H9 (cell line): ENCODE measurements at regions not wholly inside any gene's neighbourhood (a gene's known extent, or its start where the extent isn't known, plus 50 kb on each side); places are given as distances from the start of the nearest gene placed in this dataset.

Source experiments
- DNase-seq: peaks from one replicate; pipeline ENCODE4 v3.0.0-alpha.2; 2017
- H2AFZ ChIP-seq: one replicate; pipeline ENCODE4 v1.6.1; 2013; ENCODE audit warnings: mild to moderate bottlenecking, low read length, control low read depth, moderate library complexity
- H2AK5ac ChIP-seq: 2 replicates; pipeline ENCODE4 v1.6.1; 2013; ENCODE audit warnings: low read length, control low read depth, mixed read lengths; ENCODE audit not compliant: insufficient read length
- H2BK120ac ChIP-seq: one replicate; pipeline ENCODE4 v1.6.1; 2013; ENCODE audit warnings: low read depth, mild to moderate bottlenecking, low read length, control low read depth, inconsistent platforms; ENCODE audit not compliant: poor library complexity, severe bottlenecking
- H2BK12ac ChIP-seq: 2 replicates; pipeline ENCODE4 v1.6.1; 2013; ENCODE audit warnings: low read length, control low read depth, mixed read lengths, low read depth; ENCODE audit not compliant: insufficient read length
- H2BK15ac ChIP-seq: 2 replicates; pipeline ENCODE4 v1.6.1; 2013; ENCODE audit warnings: low read depth, low read length, control low read depth
- H2BK20ac ChIP-seq: one replicate; pipeline ENCODE4 v1.6.1; 2013; ENCODE audit warnings: low read depth, mild to moderate bottlenecking, low read length, control low read depth, inconsistent platforms; ENCODE audit not compliant: poor library complexity, severe bottlenecking
- H2BK5ac ChIP-seq: 2 replicates; pipeline ENCODE4 v1.6.1; 2013; ENCODE audit warnings: low read length, control low read depth, mixed read lengths; ENCODE audit not compliant: insufficient read length
- H3K14ac ChIP-seq: 2 replicates; pipeline ENCODE4 v1.6.1; 2013; ENCODE audit warnings: low read length, control low read depth; ENCODE audit not compliant: insufficient read depth
- H3K18ac ChIP-seq: 2 replicates; pipeline ENCODE4 v1.6.1; 2013; ENCODE audit warnings: low read depth, mild to moderate bottlenecking, mixed read lengths, low read length, control low read depth; ENCODE audit not compliant: insufficient read length
- H3K23ac ChIP-seq: 2 replicates; pipeline ENCODE4 v1.6.1; 2013; ENCODE audit warnings: low read length, control low read depth, mixed read lengths, low read depth; ENCODE audit not compliant: insufficient read length
- H3K23me2 ChIP-seq: 2 replicates; pipeline ENCODE4 v1.6.1; 2013; ENCODE audit warnings: low read depth, mild to moderate bottlenecking, mixed read lengths, low read length, control low read depth; ENCODE audit not compliant: insufficient read length, poor library complexity, severe bottlenecking
- H3K27ac ChIP-seq: 2 replicates; pipeline ENCODE4 v1.5.1; 2013; ENCODE audit warnings: low read length, control low read depth, mixed read lengths, low read depth; ENCODE audit not compliant: insufficient read length
- H3K27me3 ChIP-seq: 2 replicates; pipeline ENCODE4 v1.6.1; 2013; ENCODE audit warnings: low read length, control low read depth, inconsistent platforms; ENCODE audit not compliant: insufficient read depth
- H3K4ac ChIP-seq: 2 replicates; pipeline ENCODE4 v1.6.1; 2013; ENCODE audit warnings: low read depth, mild to moderate bottlenecking, control low read depth, inconsistent platforms, low read length, moderate library complexity
- H3K4me1 ChIP-seq: 2 replicates; pipeline ENCODE4 v1.6.1; 2013; ENCODE audit warnings: low read length, control low read depth, inconsistent platforms; ENCODE audit not compliant: insufficient read depth
- H3K4me2 ChIP-seq: 2 replicates; pipeline ENCODE4 v1.6.1; 2013; ENCODE audit warnings: low read length, control low read depth, mixed read lengths; ENCODE audit not compliant: insufficient read length, insufficient read depth
- H3K56ac ChIP-seq: 2 replicates; pipeline ENCODE4 v1.6.1; 2013; ENCODE audit warnings: low read depth, mild to moderate bottlenecking, mixed read lengths, low read length, control low read depth; ENCODE audit not compliant: insufficient read length
- H3K79me1 ChIP-seq: 2 replicates; pipeline ENCODE4 v1.6.1; 2013; ENCODE audit warnings: low read depth, mild to moderate bottlenecking, moderate library complexity, low read length, control low read depth, inconsistent platforms; ENCODE audit not compliant: insufficient read depth, poor library complexity, severe bottlenecking
- H3K79me2 ChIP-seq: 2 replicates; pipeline ENCODE4 v1.6.1; 2013; ENCODE audit warnings: low read length, control low read depth, inconsistent platforms; ENCODE audit not compliant: insufficient read depth
- H3K9ac ChIP-seq: 2 replicates; pipeline ENCODE4 v1.6.1; 2013; ENCODE audit warnings: low read length, control low read depth, mixed read lengths; ENCODE audit not compliant: insufficient read length; ENCODE audit errors: extremely low read depth
- H3K9me3 ChIP-seq: one replicate; pipeline ENCODE4 v1.6.1; 2013; ENCODE audit warnings: low read depth, low read length, inconsistent platforms; ENCODE audit not compliant: control insufficient read depth
- H3T11ph ChIP-seq: one replicate; pipeline ENCODE4 v1.6.1; 2013; ENCODE audit warnings: mild to moderate bottlenecking, low read length, control low read depth, inconsistent platforms
- H4K20me1 ChIP-seq: one replicate; pipeline ENCODE4 v1.6.1; 2013; ENCODE audit not compliant: control insufficient read depth, insufficient read length, insufficient read depth
- H4K5ac ChIP-seq: 2 replicates; pipeline ENCODE4 v1.6.1; 2013; ENCODE audit warnings: low read depth, mild to moderate bottlenecking, mixed read lengths, low read length, control low read depth; ENCODE audit not compliant: insufficient read length
- H4K8ac ChIP-seq: replicated peaks from 2 replicates; pipeline ENCODE4 v1.6.1; 2013; ENCODE audit warnings: low read length, control low read depth, mixed read lengths, low read depth; ENCODE audit not compliant: insufficient read length
- H4K91ac ChIP-seq: 2 replicates; pipeline ENCODE4 v1.6.1; 2013; ENCODE audit warnings: low read depth, mild to moderate bottlenecking, moderate library complexity, mixed read lengths, low read length, control low read depth; ENCODE audit not compliant: insufficient read length
- H3K27ac Mint-ChIP-seq, 3 experiments: 2 replicates in 2 of 3; 3 replicates in 1 of 3; pipeline ENCODE4 v1.8.0; 2020 to 2021; ENCODE audit warnings: mixed read lengths in 3 of 3, mild to moderate bottlenecking in 1 of 3, moderate library complexity in 1 of 3
- H3K27me3 Mint-ChIP-seq: 2 replicates; pipeline ENCODE4 v1.8.0; 2021; ENCODE audit warnings: low read depth, mild to moderate bottlenecking, moderate library complexity, mixed read lengths
- H3K36me3 Mint-ChIP-seq, 3 experiments: 2 replicates in 2 of 3; 3 replicates in 1 of 3; pipeline ENCODE4 v1.8.0; 2020 to 2021; ENCODE audit warnings: low read depth in 3 of 3, mixed read lengths in 3 of 3; ENCODE audit not compliant: insufficient read depth in 1 of 3
- H3K4me1 Mint-ChIP-seq, 2 experiments: 2 replicates each; pipeline ENCODE4 v1.8.0; 2020; ENCODE audit warnings: mixed read lengths in 2 of 2
- H3K4me3 Mint-ChIP-seq, 2 experiments: 2 replicates in 1 of 2; 3 replicates in 1 of 2; pipeline ENCODE4 v1.8.0; 2020 to 2021; ENCODE audit warnings: mild to moderate bottlenecking in 2 of 2, mixed read lengths in 2 of 2, moderate library complexity in 1 of 2
- H3K9me3 Mint-ChIP-seq, 2 experiments: 2 replicates in 1 of 2; 3 replicates in 1 of 2; pipeline ENCODE4 v1.8.0; 2020; ENCODE audit warnings: mild to moderate bottlenecking in 2 of 2, mixed read lengths in 2 of 2, moderate library complexity in 1 of 2
- CTCF ChIP-seq: fragments of 200-600 bp; sonication (generic); conservative IDR thresholded peaks from 3 replicates; pipeline ENCODE4 v1.8.0; 2021; ENCODE audit warnings: antibody characterized with exemption, mild to moderate bottlenecking
- WGBS: extraction: QIAGEN DNeasy Blood & Tissue Kit; methylation state at CpG from one replicate; pipeline ENCODE4 v1.1.7; 2013; ENCODE audit warnings: missing lambda C conversion rate, low lambda C conversion rate, mixed read lengths; ENCODE audit not compliant: insufficient read length; ENCODE audit errors: extremely low coverage; 5-methylcytosine and 5-hydroxymethylcytosine counted together

GRCh38 chr10:29007370-29007747 is 281.5 kb upstream of the LYZL1 start:
- Histone ChIP-seq H3K9me3 (no peaks in the 10 kb centered on the region), H4K20me1 (no peaks in the 10 kb centered on the region), H3K9ac (no peak overlapping the region), H3K4me2 (no peak overlapping the region), H3K4ac (no peak overlapping the region), H3K23me2 (no peaks in the 10 kb centered on the region), H2BK15ac (no peak overlapping the region), H2BK12ac (no peak overlapping the region), H2AK5ac (no peak overlapping the region), H3K27ac (no peak overlapping the region), H2BK20ac (no peak overlapping the region), H3K27me3 (no peaks in the 10 kb centered on the region), H4K8ac (no peak overlapping the region), H3T11ph (no peak overlapping the region), H4K91ac (no peak overlapping the region), H3K14ac (no peak overlapping the region), H3K4me1 (peaks cover 2% of the 10 kb centered on the region; the same call in 1 of the 2 replicates), H3K79me2 (no peaks in the 10 kb centered on the region), H4K5ac (no peak overlapping the region), H3K79me1 (no peaks in the 10 kb centered on the region), H3K56ac (no peak overlapping the region), H2AFZ (no peak overlapping the region), H2BK5ac (no peak overlapping the region), H3K23ac (no peak overlapping the region), H3K18ac (no peak overlapping the region), H2BK120ac (no peak overlapping the region)
- no CpG with 5 or more reads among the region's 9 CpGs for WGBS
- no peak for DNase-seq
- Mint-ChIP-seq H3K27me3 (no peaks in the 10 kb centered on the region), H3K4me1 (peaks cover 7 to 8% of the 10 kb centered on the region in 2 experiments), H3K4me3 (no peak overlapping the region), H3K9me3 (peaks cover 9 to 10% of the 10 kb centered on the region in 2 experiments; a peak in 3 of 5 replicates), H3K27ac (no peak overlapping the region; a peak in 1 of 7 replicates), H3K36me3 (peaks cover 0 to 16% (median 0%) of the 10 kb centered on the region in 3 experiments; a peak in 3 of 7 replicates)
- no peak for TF ChIP-seq CTCF
